OCI-LY3 (cell line): ENCODE measurements at regions not wholly inside any gene's neighbourhood (a gene's known extent, or its start where the extent isn't known, plus 50 kb on each side); places are given as distances from the start of the nearest gene placed in this dataset.

Experiments used
- H2AFZ ChIP-seq: fragments of 200-600, 300-600 bp; shearing (Covaris generic); 2 replicates; pipeline ENCODE4 v1.6.0; 2014; ENCODE audit warnings: antibody characterized with exemption, low read depth, low read length
- H3K27ac ChIP-seq: fragments of 200-600, 300-600 bp; sonication (generic); 2 replicates; pipeline ENCODE4 v1.5.1; 2014; ENCODE audit warnings: mild to moderate bottlenecking, low read length, moderate library complexity, mixed read lengths
- H3K27me3 ChIP-seq: fragments of 200-600, 300-600 bp; sonication (generic); 2 replicates; pipeline ENCODE4 v1.6.1; 2014; ENCODE audit warnings: low read depth, low read length, mixed read lengths
- H3K36me3 ChIP-seq: fragments of 200-600, 300-600 bp; sonication (generic); replicated peaks from 2 replicates; pipeline ENCODE3; 2014; ENCODE audit warnings: low read depth, low read length, mixed read lengths
- H3K4me1 ChIP-seq: fragments of 300-600, 200-600 bp; sonication (generic); 2 replicates; pipeline ENCODE4 v1.6.1; 2014; ENCODE audit warnings: low read length, mixed read lengths
- H3K4me2 ChIP-seq: fragments of 200-600, 300-600 bp; sonication (generic); 2 replicates; pipeline ENCODE4 v1.6.1; 2014; ENCODE audit warnings: low read length, mixed read lengths
- H3K4me3 ChIP-seq: fragments of 300-600, 200-600 bp; sonication (generic); 2 replicates; pipeline ENCODE4 v1.5.1; 2014; ENCODE audit warnings: antibody characterized with exemption, mild to moderate bottlenecking, low read length, moderate library complexity
- H3K79me2 ChIP-seq: fragments of 300-600, 200-600 bp; shearing (Covaris generic); 2 replicates; pipeline ENCODE4 v1.6.1; 2014; ENCODE audit warnings: mild to moderate bottlenecking, low read length, mixed read lengths
- H3K9ac ChIP-seq: fragments of 300-600, 200-600 bp; shearing (Covaris generic); 2 replicates; pipeline ENCODE4 v1.6.0; 2014; ENCODE audit warnings: mild to moderate bottlenecking, low read length, moderate library complexity
- H3K9me3 ChIP-seq: fragments of 200-600, 300-600 bp; shearing (Covaris generic); 2 replicates; pipeline ENCODE4 v1.6.1; 2014; ENCODE audit warnings: low read length, mixed read lengths; ENCODE audit not compliant: insufficient read depth
- H4K20me1 ChIP-seq: fragments of 200-600, 300-600 bp; sonication (generic); 2 replicates; pipeline ENCODE4 v1.6.1; 2016; ENCODE audit warnings: low read length, mixed read lengths; ENCODE audit not compliant: insufficient read depth
- CTCF ChIP-seq: fragments of 200-600, 300-600 bp; sonication (generic); IDR thresholded peaks from 2 replicates; pipeline ENCODE4 v1.5.1; 2014; ENCODE audit warnings: antibody characterized with exemption, low read length, low read depth
- EZH2phosphoT487 ChIP-seq: fragments of 200-600 bp; shearing (Covaris generic); IDR thresholded peaks from 2 replicates; pipeline ENCODE4 v1.6.1; 2018; ENCODE audit warnings: antibody characterized with exemption, mixed run types, low read depth

- Histone ChIP-seq H3K27ac (no peak overlapping the region), H4K20me1 (no peaks in the 10 kb centered on the region), H3K79me2 (no peaks in the 10 kb centered on the region), H3K9me3 (peaks cover 5% of the 10 kb centered on the region), H3K4me3 (no peak overlapping the region), H3K36me3 (peaks cover 7% of the 10 kb centered on the region), H3K9ac (no peak overlapping the region), H3K4me1 (no peaks in the 10 kb centered on the region), H2AFZ (no peak overlapping the region), H3K27me3 (no peaks in the 10 kb centered on the region), H3K4me2 (no peak overlapping the region)
- TF ChIP-seq CTCF: no peak
- TF ChIP-seq EZH2phosphoT487: no peak
Measured at GRCh38 chr1:232405781-232406180, 224.2 kb downstream of the SIPA1L2 start.

DNA sequence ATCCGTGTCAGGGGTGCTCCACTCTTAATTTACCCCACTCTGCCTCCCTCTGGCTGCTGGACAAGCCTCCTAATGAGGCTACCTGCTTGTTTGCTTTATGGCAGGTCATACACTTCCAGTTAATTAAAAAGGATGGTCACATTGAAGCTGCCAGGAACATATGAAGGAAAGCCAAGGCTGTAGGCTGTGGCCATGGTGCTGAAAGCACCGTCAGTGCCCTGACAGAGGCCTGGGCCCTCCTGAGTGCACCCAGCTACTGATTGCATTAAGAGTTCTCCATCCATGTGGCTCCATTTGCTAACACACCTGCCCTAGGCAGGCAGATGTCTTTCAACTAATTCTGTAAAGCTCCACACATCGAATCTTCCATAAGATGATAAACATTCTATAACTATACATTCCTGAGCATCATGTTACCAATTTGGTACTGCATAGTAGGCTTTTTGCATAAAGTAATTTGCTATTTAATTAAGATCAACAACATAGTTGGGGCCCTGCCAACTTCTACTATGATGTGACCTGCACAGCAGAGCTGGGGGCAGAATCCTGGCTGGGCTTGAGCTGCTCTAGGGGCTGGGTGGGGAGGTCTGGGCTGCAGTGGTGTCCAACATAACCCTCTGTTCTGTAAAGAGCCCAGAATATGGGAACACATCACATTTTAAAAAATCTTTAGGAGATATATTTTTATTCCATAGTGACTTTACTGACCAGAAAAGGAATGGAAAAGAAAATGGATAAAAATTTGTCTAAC, 224.8 kb downstream of the SIPA1L2 start:
- no peak overlapping the region for H3K9ac ChIP-seq
- no peak overlapping the region for H2AFZ ChIP-seq
- no peak overlapping the region for H3K4me3 ChIP-seq
- no peaks in the 10 kb centered on the region for H3K79me2 ChIP-seq
- H3K36me3 ChIP-seq: peaks cover 7% of the 10 kb centered on the region
- TF ChIP-seq EZH2phosphoT487 (no peak), CTCF (no peak)
- H3K4me2 ChIP-seq: no peak overlapping the region
- no peaks in the 10 kb centered on the region for H3K27me3 ChIP-seq
- H4K20me1 ChIP-seq: no peaks in the 10 kb centered on the region
- no peaks in the 10 kb centered on the region for H3K4me1 ChIP-seq
- H3K9me3 ChIP-seq: peaks cover 5% of the 10 kb centered on the region
- H3K27ac ChIP-seq: no peak overlapping the region

GRCh38 chr1:232404227-232404626, 225.7 kb downstream of the SIPA1L2 start:
- no peak overlapping the region for H3K4me2 ChIP-seq
- no peaks in the 10 kb centered on the region for H3K4me1 ChIP-seq
- no peak overlapping the region for H3K9ac ChIP-seq
- H3K27me3 ChIP-seq: no peaks in the 10 kb centered on the region
- H3K79me2 ChIP-seq: no peaks in the 10 kb centered on the region
- H2AFZ ChIP-seq: no peak overlapping the region
- peaks cover 1% of the 10 kb centered on the region; the same call in 1 of the 2 replicates for H3K9me3 ChIP-seq
- TF ChIP-seq EZH2phosphoT487 (no peak), CTCF (no peak)
- H4K20me1 ChIP-seq: no peaks in the 10 kb centered on the region
- H3K4me3 ChIP-seq: no peak overlapping the region
- H3K27ac ChIP-seq: no peak overlapping the region
- peaks cover 3% of the 10 kb centered on the region for H3K36me3 ChIP-seq

- Histone ChIP-seq H3K9me3 (no peaks in the 10 kb centered on the region), H3K79me2 (no peaks in the 10 kb centered on the region), H3K27me3 (no peaks in the 10 kb centered on the region), H3K36me3 (no peaks in the 10 kb centered on the region), H4K20me1 (no peaks in the 10 kb centered on the region), H2AFZ (no peak overlapping the region), H3K4me3 (no peak overlapping the region), H3K4me2 (no peak overlapping the region), H3K27ac (no peak overlapping the region), H3K4me1 (no peaks in the 10 kb centered on the region), H3K9ac (no peak overlapping the region)
- TF ChIP-seq CTCF (no peak), EZH2phosphoT487 (no peak)
Measured at GRCh38 chr1:232403017-232403714, 226.8 kb downstream of the SIPA1L2 start.
